Pons (tissue), 1 donor: ENCODE measurements at regions not wholly inside any gene's neighbourhood (a gene's known extent, or its start where the extent isn't known, plus 50 kb on each side); places are given as distances from the start of the nearest gene placed in this dataset.

ENCODE experiments used
- DNase-seq: peaks from one replicate; pipeline ENCODE4 v3.0.0-alpha.2; 2016; ENCODE audit warnings: low spot score

DNA sequence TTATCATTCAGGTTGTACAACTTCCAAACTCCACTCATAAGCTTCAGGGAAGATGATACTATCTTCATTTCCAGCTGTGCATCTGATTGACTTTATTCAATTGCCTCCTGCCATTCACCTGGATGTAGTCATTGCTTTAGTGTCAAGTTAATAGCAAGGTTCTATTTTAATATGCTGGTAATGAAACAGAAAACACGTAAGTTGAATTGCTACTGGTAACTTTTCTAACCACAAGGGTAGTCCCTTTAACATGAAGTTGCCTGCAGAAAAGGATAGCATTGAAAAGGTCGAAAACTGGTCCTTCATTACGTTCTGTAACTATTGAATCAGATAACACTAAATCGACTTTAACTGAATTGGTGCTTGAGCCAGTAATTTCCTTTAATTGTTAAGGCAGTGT, 459.4 kb upstream of the CDH6 start:
- DNase-seq = no peak

GRCh38 chr5:30725073-30725472, 468.4 kb upstream of the CDH6 start:
- DNase-seq = no peak

DNA sequence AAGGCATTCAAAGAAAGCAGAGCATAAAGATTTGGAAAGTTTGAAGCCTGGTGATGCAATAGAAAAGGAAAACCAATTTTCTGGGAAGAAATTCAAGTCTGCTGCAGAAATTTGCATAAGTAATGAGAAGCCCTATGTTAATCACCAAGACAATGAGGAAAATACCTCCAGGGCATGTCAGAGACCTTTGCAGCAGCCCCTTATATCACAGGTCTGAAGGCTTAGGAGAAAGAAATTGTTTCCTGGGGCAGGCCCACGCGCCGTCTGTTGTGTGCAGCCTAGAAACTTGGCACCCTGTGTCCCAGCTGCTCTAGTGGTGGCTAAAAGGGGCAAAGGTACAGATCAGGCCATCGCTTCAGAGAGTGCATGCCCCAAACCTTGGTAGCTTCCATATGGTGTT, 495.3 kb upstream of the CDH6 start:
- DNase-seq = no peak

DNA sequence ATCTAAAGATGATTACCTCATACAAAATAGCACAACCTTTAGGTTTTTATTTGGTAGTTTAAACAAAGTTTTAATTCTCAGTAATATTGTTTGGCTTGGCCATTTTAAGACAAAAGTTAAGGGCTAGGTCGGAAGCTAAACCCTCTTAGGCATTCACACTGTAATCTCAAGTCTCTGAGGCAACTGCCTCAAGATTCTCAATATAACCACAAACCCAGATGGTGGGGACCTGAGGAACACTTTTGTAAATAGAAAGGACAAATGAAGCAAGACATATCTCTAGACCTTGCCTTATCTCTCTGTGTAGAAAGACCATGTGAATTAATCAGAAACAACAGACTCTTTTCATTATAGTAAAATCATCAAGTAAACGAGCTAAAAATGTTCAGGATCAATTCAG, 500.2 kb upstream of the CDH6 start:
- DNase-seq = no peak

DNA sequence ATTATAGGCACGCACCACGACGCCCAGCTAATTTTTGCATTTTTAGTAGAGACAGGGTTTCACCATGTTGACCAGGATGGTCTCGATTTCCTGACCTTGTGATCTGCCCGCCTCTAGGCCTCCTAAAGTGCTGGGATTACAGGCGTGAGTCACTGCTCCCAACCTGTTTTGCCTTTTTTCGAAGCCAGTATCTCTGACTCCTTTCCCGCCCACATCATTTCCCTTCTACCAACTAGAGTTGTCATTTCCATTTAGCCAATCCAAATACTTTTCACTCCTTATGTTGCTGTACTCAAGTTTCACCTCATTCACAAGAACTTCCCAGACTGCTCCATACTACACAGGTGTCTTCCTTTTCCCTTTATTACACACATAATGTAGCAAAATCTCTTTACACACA, 502.6 kb upstream of the CDH6 start:
- no peak for DNase-seq

DNA sequence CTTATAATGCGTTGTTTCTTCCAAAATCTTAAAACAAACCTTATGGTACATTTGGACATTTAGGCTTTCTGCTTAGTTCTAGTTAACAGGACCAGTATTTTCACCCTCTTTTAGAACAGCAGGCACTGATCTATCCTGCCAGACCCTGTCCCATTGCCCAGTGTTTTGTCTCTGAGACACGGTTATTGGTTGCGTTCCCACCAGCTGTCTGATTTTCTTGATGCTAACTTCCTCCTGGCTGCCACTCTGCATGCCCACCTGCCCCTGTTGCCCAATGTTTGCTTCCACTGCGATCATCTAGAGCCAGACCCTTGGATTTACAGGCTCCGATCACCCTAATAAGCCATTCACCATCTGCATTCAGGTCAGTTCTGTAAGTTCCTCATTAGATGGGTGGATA, 506.0 kb upstream of the CDH6 start:
- DNase-seq = no peak

- no peak for DNase-seq
These were observed 507.0 kb upstream of the CDH6 start for GRCh38 chr5:30686530-30686929.

GRCh38 chr5:30676223-30676840, 517.2 kb upstream of the CDH6 start:
- no peak for DNase-seq

DNA sequence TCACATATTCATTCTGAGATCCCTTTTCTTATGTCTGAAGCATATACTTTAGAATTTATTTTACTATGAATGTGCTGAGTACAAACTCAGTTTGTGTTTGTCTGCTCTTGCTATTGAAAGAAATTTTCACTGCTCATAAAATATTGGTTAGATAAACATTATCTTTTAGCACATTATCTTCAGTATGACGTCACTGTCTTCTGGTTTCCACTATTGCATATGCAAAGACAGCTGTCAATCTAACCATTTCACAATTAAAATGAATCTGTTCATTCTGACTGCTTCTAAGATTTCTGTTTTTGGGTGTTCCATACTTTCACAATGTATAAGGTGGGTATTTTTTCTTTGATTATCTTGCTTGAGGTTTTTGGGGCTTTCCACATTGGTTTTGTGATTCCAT, 526.2 kb upstream of the CDH6 start:
- DNase-seq = no peak

GRCh38 chr5:30663536-30663935, 530.0 kb upstream of the CDH6 start:
- no peak for DNase-seq

DNA sequence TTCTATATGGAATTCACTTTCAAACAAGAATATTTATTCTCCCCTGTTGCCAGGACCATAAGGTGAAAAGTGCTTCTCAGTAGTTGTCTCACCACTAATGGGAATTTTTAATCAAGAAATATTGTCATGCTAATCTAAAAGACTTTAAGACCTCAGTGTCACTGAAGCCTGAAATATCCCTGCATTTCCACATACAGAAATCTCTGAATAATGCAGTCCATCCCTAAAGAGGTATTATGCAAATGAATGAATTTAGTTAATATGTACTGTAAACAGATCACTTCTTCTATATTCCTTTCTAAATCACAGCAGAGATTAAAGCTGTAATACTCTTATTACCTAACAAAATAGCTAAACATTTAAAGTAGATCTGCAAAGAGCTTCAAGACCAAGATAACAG, 531.1 kb upstream of the CDH6 start:
- no peak for DNase-seq

- DNase-seq = no peak
These were observed 531.8 kb upstream of the CDH6 start for GRCh38 chr5:30661730-30662129.

DNA sequence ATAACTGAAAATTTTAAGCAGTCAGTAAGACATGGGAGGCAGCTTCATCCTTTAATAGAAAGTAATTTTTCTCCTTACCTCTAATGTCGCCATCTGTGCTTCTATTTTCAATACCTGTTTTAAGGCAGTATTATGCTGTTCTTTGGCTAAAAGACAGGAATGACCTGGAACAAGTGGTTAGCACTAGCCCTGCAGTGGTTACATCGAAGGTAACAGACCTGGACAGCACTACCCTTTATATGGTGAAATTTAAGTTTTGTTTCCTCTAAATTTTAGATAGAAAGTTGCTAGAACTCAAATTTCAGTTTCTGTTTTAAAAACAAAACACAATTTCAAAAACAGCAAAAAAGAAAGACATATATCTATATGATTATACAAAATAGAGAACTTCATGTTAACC, 534.1 kb upstream of the CDH6 start:
- DNase-seq = no peak

DNA sequence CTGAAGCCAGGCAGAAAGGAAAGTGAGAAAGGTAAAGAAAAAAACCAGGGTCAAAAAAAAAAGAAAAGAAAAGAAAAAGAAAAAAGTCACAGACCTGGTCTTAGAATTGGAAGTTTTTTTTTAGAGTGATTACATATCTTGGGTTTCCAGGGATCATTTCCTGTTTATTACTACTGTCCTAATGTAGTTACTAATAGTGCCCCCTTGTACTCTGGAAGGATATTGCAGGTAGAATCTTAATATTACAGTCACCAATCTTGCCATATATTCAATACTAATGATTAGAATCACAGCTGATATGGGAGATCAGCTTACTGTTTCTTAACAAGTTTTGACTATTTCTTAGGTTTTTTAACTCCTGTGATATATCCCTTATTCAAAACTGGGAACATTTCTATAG, 543.2 kb upstream of the CDH6 start:
- DNase-seq = no peak

DNA sequence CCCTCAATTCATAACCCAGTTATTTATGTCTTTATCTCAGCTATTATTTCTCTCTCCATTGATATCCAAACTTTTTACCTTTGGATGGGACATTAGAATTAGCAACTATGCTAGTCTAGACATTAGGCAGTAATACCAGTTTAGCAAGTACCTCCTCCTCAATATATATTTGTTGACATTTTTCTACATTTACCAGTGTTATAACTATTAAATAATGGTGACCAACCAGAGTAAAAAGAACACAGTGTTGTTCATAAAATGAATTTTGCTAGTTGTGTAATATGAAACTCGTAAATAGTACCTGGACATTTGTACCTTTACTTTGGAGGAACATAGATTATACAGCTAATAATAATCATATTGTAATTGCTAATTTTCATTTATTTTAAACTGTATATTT, 554.6 kb upstream of the CDH6 start:
- DNase-seq = no peak

DNA sequence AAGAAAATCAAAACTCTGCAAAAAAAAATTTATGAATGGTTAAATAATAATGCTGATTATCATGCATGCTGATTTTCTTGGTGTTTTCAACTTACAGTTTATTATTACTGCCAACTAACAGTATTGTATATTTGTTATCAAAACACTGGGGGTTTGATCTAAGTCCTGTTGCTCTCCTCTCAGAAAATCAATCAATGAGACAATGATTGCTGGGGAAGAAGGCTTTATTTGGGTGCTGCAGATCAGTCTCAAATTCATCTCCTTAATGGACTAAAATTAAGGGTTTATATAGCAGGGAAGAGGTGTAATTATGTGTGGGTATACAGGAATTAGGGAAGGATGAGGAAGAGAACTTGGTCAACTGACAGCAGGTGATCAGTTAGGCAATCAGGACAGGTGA, 565.5 kb upstream of the CDH6 start:
- DNase-seq = no peak

- no peak for DNase-seq
These were observed 566.9 kb upstream of the CDH6 start for GRCh38 chr5:30626557-30626956.

- DNase-seq = no peak
These were observed 572.9 kb upstream of the CDH6 start for GRCh38 chr5:30620481-30621085.

GRCh38 chr5:30608501-30608900, 585.0 kb upstream of the CDH6 start:
- DNase-seq = no peak

DNA sequence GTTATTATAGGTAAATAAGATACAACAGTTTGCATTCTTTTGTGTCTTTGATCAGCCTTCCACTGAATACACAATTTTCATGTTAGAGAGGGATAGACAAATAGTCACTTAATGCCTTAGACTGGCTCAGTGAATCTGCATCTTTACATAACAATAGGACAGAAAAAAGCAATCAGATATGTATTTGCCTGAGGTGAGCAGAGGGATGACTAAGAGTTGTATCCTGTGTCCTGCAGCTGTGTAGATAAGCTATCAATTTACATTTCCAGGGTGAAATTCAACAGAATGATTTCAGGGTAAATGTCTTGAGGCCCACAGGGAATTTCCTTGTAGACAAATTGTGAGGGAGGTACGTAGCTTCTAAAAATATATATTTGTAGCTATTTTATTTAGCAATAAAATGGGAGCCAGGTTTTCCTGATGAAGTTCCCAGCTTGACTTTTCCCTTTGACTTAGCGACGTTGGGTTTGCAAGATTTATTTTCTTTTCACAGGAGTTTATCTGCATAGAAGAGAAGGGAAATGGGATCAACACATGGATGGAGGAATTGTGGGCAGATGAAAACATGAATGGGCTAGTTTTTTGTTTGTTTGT, 586.1 kb upstream of the CDH6 start:
- no peak for DNase-seq

DNA sequence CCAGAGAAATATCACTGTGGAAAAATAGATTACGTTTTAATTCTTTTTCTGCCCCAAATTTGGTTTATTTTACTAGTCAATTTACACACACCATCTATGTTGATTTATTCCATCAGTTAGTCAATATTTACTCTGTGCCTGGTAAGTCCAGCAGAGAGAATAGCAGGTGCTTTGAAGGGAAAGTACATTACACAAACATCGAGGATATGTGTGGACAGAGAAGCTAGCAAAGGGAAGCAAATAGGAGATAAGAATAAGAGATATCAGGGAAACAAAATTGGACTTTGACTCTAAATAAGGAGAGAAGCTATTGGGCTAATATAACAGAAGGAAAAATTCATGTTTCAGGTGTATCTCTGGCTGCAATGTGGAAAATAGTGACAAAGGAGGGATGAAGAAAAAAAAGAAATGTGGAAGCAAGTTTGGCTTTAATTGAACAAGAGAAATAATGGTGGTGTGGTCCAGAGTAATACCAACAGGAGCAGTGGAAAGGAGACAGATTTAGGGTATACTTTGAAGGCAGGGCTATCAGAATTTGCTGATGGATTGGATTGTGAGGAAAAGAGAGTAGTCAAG, 587.7 kb upstream of the CDH6 start:
- DNase-seq = no peak

DNA sequence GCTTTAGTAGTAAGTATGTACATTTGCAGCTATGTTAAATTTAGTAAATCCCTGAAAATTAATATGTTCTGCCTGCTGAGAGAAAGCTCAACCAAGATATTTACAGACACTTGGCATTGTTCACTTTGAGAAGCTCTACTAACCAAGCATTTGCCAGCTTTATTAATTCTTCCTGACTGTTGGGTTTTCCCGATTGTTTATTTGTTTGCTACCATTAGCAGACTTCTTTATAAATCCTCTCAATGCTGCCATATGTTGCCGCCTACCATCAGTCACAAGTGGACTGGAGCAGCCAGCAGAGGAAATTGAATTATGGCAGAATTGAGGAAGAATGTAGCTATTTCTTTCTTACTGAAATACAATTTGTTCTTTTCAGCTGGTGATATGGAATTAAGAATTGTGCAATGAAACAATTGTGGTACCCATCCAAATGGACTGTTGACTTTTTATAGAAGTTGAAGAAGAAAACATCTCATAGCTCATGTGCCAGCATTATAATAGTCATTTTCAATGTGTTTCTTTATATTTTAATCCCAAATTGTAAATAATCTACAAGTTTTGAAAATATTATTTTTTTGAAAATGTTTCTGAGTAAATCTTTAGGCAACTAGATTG, 588.7 kb upstream of the CDH6 start:
- DNase-seq = no peak

GRCh38 chr5:30600892-30601291, 592.6 kb upstream of the CDH6 start:
- no peak for DNase-seq
